GM18505 (cell line): ENCODE measurements at regions not wholly inside any gene's neighbourhood (a gene's known extent, or its start where the extent isn't known, plus 50 kb on each side); places are given as distances from the start of the nearest gene placed in this dataset.

ENCODE experiments used
- ATAC-seq: cut with Tn5 transposase; IDR thresholded peaks from one replicate; pipeline ENCODE4 v1.9.1; 2021; ENCODE audit not compliant: unreplicated experiment
- POLR2A ChIP-seq: IDR thresholded peaks from 4 replicates; pipeline ENCODE4 v1.6.1; 2011; ENCODE audit warnings: borderline replicate concordance; ENCODE audit not compliant: insufficient read depth, insufficient read length; ENCODE audit errors: extremely low read depth

- no peak for TF ChIP-seq POLR2A
- no peak for ATAC-seq
Observed at GRCh38 chr3:76872999-76873398, 166.9 kb upstream of the ROBO2 start.

GRCh38 chr3:76873532-76874242 is 166.2 kb upstream of the ROBO2 start:
- no peak for TF ChIP-seq POLR2A
- ATAC-seq = no peak

- no peak for ATAC-seq
- no peak for TF ChIP-seq POLR2A
Observed at GRCh38 chr3:76879959-76880358, 159.9 kb upstream of the ROBO2 start.

- TF ChIP-seq POLR2A = no peak
- ATAC-seq = no peak
Observed at GRCh38 chr3:76886761-76887500, 153.0 kb upstream of the ROBO2 start.

- no peak for ATAC-seq
- TF ChIP-seq POLR2A = no peak
Observed at GRCh38 chr3:76888856-76889255, 151.0 kb upstream of the ROBO2 start.

GRCh38 chr3:76889911-76890310 is 150.0 kb upstream of the ROBO2 start:
- TF ChIP-seq POLR2A = no peak
- ATAC-seq = no peak

GRCh38 chr3:76897076-76897475 is 142.8 kb upstream of the ROBO2 start:
- ATAC-seq = no peak
- no peak for TF ChIP-seq POLR2A

GRCh38 chr3:76900596-76900995 is 139.3 kb upstream of the ROBO2 start:
- no peak for TF ChIP-seq POLR2A
- ATAC-seq = no peak

- no peak for TF ChIP-seq POLR2A
- ATAC-seq = no peak
Observed at GRCh38 chr3:76908156-76908555, 131.7 kb upstream of the ROBO2 start.

GRCh38 chr3:76912841-76913383 is 127.0 kb upstream of the ROBO2 start:
- no peak for ATAC-seq
- TF ChIP-seq POLR2A = no peak

- TF ChIP-seq POLR2A = no peak
- no peak for ATAC-seq
Observed at GRCh38 chr3:76917436-76917835, 122.5 kb upstream of the ROBO2 start.

- no peak for ATAC-seq
- TF ChIP-seq POLR2A = no peak
Observed at GRCh38 chr3:76920511-76920910, 119.4 kb upstream of the ROBO2 start.

GRCh38 chr3:76923485-76923884 is 116.4 kb upstream of the ROBO2 start:
- no peak for ATAC-seq
- TF ChIP-seq POLR2A = no peak

GRCh38 chr3:76930712-76931111 is 109.2 kb upstream of the ROBO2 start:
- ATAC-seq = no peak
- no peak for TF ChIP-seq POLR2A
